IMR-90 (cell line): ENCODE measurements at regions not wholly inside any gene's neighbourhood (a gene's known extent, or its start where the extent isn't known, plus 50 kb on each side); places are given as distances from the start of the nearest gene placed in this dataset.

Experiments
- ATAC-seq: fragments of 200-7000 bp; cut with Tn5 transposase; 2 replicates; pipeline ENCODE4 v1.9.1; 2020; ENCODE audit warnings: low read depth, mild to moderate bottlenecking, moderate library complexity
- BruUV-seq: library from RNA; stranded (reverse); fragments of 400-500 nt; replicated peaks from 2 replicates; lab custom pipeline; 2021; lab: Mats Ljungman, UMichigan
- CTCF ChIA-PET: fragments of 300-600 bp; formaldehyde crosslinking; extraction: SDS; loops from one replicate; lab custom pipeline; 2021; ENCODE audit warnings: antibody characterized with exemption; lab: Yijun Ruan, JAX
- POLR2A ChIA-PET: fragments of 300-600 bp; sonication (Branson Sonifier 250); formaldehyde crosslinking; loops from one replicate; lab custom pipeline; 2022; ENCODE audit warnings: antibody characterized with exemption; ENCODE audit not compliant: unreplicated experiment; lab: Charles Lee
- DNase-seq: peaks from one replicate; pipeline ENCODE4 v3.0.0; 2013
- H2AFZ ChIP-seq: replicated peaks from 2 replicates; pipeline ENCODE3; 2013; ENCODE audit warnings: low read length, mild to moderate bottlenecking; ENCODE audit not compliant: poor library complexity
- H2AK5ac ChIP-seq: 2 replicates; pipeline ENCODE4 v1.6.1; 2013; ENCODE audit warnings: low read depth, low read length, inconsistent platforms
- H2AK9ac ChIP-seq: replicated peaks from 2 replicates; pipeline ENCODE3; 2013; ENCODE audit warnings: mild to moderate bottlenecking, low read depth, low read length, moderate library complexity; ENCODE audit not compliant: poor library complexity
- H2BK120ac ChIP-seq: 2 replicates; pipeline ENCODE4 v1.6.1; 2013; ENCODE audit warnings: low read depth, low read length, inconsistent platforms
- H2BK15ac ChIP-seq: 3 replicates; pipeline ENCODE4 v1.6.1; 2013; ENCODE audit warnings: low read depth, low read length, inconsistent platforms
- H2BK20ac ChIP-seq: 2 replicates; pipeline ENCODE4 v1.6.1; 2013; ENCODE audit warnings: low read depth, mild to moderate bottlenecking, inconsistent platforms, low read length, moderate library complexity
- H2BK5ac ChIP-seq: 2 replicates; pipeline ENCODE4 v1.6.1; 2013; ENCODE audit warnings: mild to moderate bottlenecking, low read depth, low read length, inconsistent platforms; ENCODE audit not compliant: poor library complexity, severe bottlenecking
- H3K14ac ChIP-seq: replicated peaks from 2 replicates; pipeline ENCODE4 v1.6.1; 2013; ENCODE audit warnings: low read depth, low read length, inconsistent platforms
- H3K18ac ChIP-seq: 2 replicates; pipeline ENCODE4 v1.6.1; 2013; ENCODE audit warnings: low read depth, low read length, control low read depth
- H3K23ac ChIP-seq: 2 replicates; pipeline ENCODE4 v1.6.1; 2013; ENCODE audit warnings: low read depth, low read length, inconsistent platforms
- H3K27ac ChIP-seq: 2 replicates; pipeline ENCODE4 v1.5.1; 2013; ENCODE audit warnings: mild to moderate bottlenecking, control low read depth, low read length; ENCODE audit not compliant: insufficient read depth
- H3K27me3 ChIP-seq: 2 replicates; pipeline ENCODE4 v1.6.1; 2013; ENCODE audit warnings: low read length; ENCODE audit not compliant: control insufficient read depth, insufficient read depth
- H3K36me3 ChIP-seq: 2 replicates; pipeline ENCODE4 v1.6.1; 2013; ENCODE audit warnings: low read length, mixed read lengths; ENCODE audit not compliant: control insufficient read depth, insufficient read depth
- H3K4ac ChIP-seq: 2 replicates; pipeline ENCODE4 v1.6.1; 2013; ENCODE audit warnings: low read depth, low read length, inconsistent platforms
- H3K4me1 ChIP-seq: 2 replicates; pipeline ENCODE4 v1.6.1; 2013; ENCODE audit warnings: low read length, mixed read lengths; ENCODE audit not compliant: control insufficient read depth, insufficient read depth
- H3K4me2 ChIP-seq: 2 replicates; pipeline ENCODE4 v1.6.1; 2013; ENCODE audit warnings: low read depth, mild to moderate bottlenecking, control low read depth, low read length, moderate library complexity
- H3K4me3 ChIP-seq: 2 replicates; pipeline ENCODE4 v1.5.1; 2013; ENCODE audit warnings: low read depth, mild to moderate bottlenecking, control low read depth, low read length, moderate library complexity; ENCODE audit not compliant: insufficient read depth
- H3K56ac ChIP-seq: 2 replicates; pipeline ENCODE4 v1.6.1; 2013; ENCODE audit warnings: low read length, inconsistent platforms; ENCODE audit not compliant: insufficient read depth; ENCODE audit errors: extremely low read depth
- H3K79me1 ChIP-seq, 2 experiments: 2 replicates each; pipeline ENCODE4 v1.6.1; 2013; ENCODE audit warnings: low read length in 2 of 2, inconsistent platforms in 1 of 2, low read depth in 1 of 2
- H3K9ac ChIP-seq: 2 replicates; pipeline ENCODE4 v1.6.1; 2013; ENCODE audit warnings: low read depth, low read length, control low read depth
- H3K9me1 ChIP-seq: 2 replicates; pipeline ENCODE4 v1.6.1; 2013; ENCODE audit warnings: low read length, inconsistent platforms; ENCODE audit not compliant: insufficient read depth
- H3K9me3 ChIP-seq: 2 replicates; pipeline ENCODE4 v1.6.1; 2013; ENCODE audit warnings: low read length; ENCODE audit not compliant: control insufficient read depth, insufficient read depth
- H4K20me1 ChIP-seq: 2 replicates; pipeline ENCODE4 v1.6.1; 2013; ENCODE audit warnings: low read length, inconsistent platforms; ENCODE audit not compliant: insufficient read depth
- H4K5ac ChIP-seq: 2 replicates; pipeline ENCODE4 v1.6.1; 2013; ENCODE audit warnings: mild to moderate bottlenecking, low read depth, low read length, control low read depth
- H4K8ac ChIP-seq, 2 experiments: 2 replicates each; pipeline ENCODE4 v1.6.1; 2013; ENCODE audit warnings: low read depth in 2 of 2, low read length in 2 of 2, control low read depth in 1 of 2, inconsistent platforms in 1 of 2
- H4K91ac ChIP-seq: 2 replicates; pipeline ENCODE4 v1.6.1; 2013; ENCODE audit warnings: low read depth, low read length, inconsistent platforms; ENCODE audit not compliant: insufficient read depth
- MAFK ChIP-seq: IDR thresholded peaks from 2 replicates; pipeline ENCODE4 v1.6.1; 2012; ENCODE audit warnings: low read depth, low read length, improper control_type of control experiment
- MAZ ChIP-seq: IDR thresholded peaks from 2 replicates; pipeline ENCODE4 v1.6.1; 2012; ENCODE audit warnings: low read depth, mild to moderate bottlenecking, low read length, improper control_type of control experiment, moderate library complexity, borderline replicate concordance
- RFX5 ChIP-seq: IDR thresholded peaks from 2 replicates; pipeline ENCODE4 v1.8.0; 2012; ENCODE audit warnings: low read depth, mild to moderate bottlenecking, low read length, moderate library complexity
- WGBS, 2 experiments: methylation state at CpG; one replicate each; pipeline versions ENCODE4 v1.1.5 to v1.1.7; 2013; ENCODE audit warnings: missing lambda C conversion rate in 2 of 2; ENCODE audit not compliant: insufficient read length in 1 of 2; ENCODE audit errors: extremely low coverage in 2 of 2; 5-methylcytosine and 5-hydroxymethylcytosine counted together
- dilution Hi-C: fragments of 300-500 bp; cut with HindIII; formaldehyde crosslinking; loops from one replicate; pipeline ENCODE4 v1.14.3; 2018; ENCODE audit warnings: low sequenced_read_pairs; ENCODE audit not compliant: unreplicated experiment
- in situ Hi-C: fragments of 300-500 bp; cut with MboI; formaldehyde crosslinking; loops from 3 replicates; pipeline ENCODE4 v1.14.3; 2019; ENCODE audit warnings: low sequenced_read_pairs, inconsistent platforms, mixed read lengths
- intact Hi-C: fragments of 100-400 bp; cut with micrococcal nuclease; formaldehyde crosslinking; loops from 2 replicates; pipeline ENCODE4 v1.10.0; 2022

- Histone ChIP-seq H3K4me1 (no peaks in the 10 kb centered on the region), H3K14ac (no peak overlapping the region), H3K56ac (no peak overlapping the region), H2BK15ac (no peak overlapping the region), H4K5ac (no peak overlapping the region), H3K4me2 (no peak overlapping the region), H3K9me3 (no peaks in the 10 kb centered on the region), H2AFZ (no peak overlapping the region), H3K9me1 (no peaks in the 10 kb centered on the region), H3K18ac (no peak overlapping the region), H3K23ac (no peak overlapping the region), H4K8ac (no peak overlapping the region), H3K36me3 (no peaks in the 10 kb centered on the region), H2AK5ac (no peak overlapping the region), H3K27me3 (peaks cover 8% of the 10 kb centered on the region), H2AK9ac (no peak overlapping the region), H2BK120ac (no peak overlapping the region), H4K20me1 (no peaks in the 10 kb centered on the region), H2BK5ac (no peak overlapping the region), H3K4ac (no peak overlapping the region), H3K9ac (no peak overlapping the region), H3K4me3 (no peak overlapping the region), H3K27ac (no peak overlapping the region), H2BK20ac (no peak overlapping the region), H4K91ac (no peak overlapping the region), H3K79me1 (no peaks in the 10 kb centered on the region)
- POLR2A ChIA-PET, result no interaction called here
- intact Hi-C loops, result no loop called here
- BruUV-seq, result no TSS peak
- dilution Hi-C loops, result no loop called here
- no peak for ATAC-seq
- TF ChIP-seq RFX5, result no peak
- TF ChIP-seq MAZ, result no peak
- no peak for TF ChIP-seq MAFK
- no peak for DNase-seq
- no CpG with 5 or more reads among the region's 3 CpGs for WGBS, 2 experiments
- in situ Hi-C loops, result no loop called here
- CTCF ChIA-PET, result no interaction called here
Measured at GRCh38 chr13:42413484-42413815, 141.5 kb downstream of the AKAP11 start.
